IMR-90 (cell line): ENCODE measurements at regions not wholly inside any gene's neighbourhood (a gene's known extent, or its start where the extent isn't known, plus 50 kb on each side); places are given as distances from the start of the nearest gene placed in this dataset.

Experiments
- ATAC-seq: fragments of 200-7000 bp; cut with Tn5 transposase; 2 replicates; pipeline ENCODE4 v1.9.1; 2020; ENCODE audit warnings: low read depth, mild to moderate bottlenecking, moderate library complexity
- BruUV-seq: library from RNA; stranded (reverse); fragments of 400-500 nt; replicated peaks from 2 replicates; lab custom pipeline; 2021; lab: Mats Ljungman, UMichigan
- CTCF ChIA-PET: fragments of 300-600 bp; formaldehyde crosslinking; extraction: SDS; loops from one replicate; lab custom pipeline; 2021; ENCODE audit warnings: antibody characterized with exemption; lab: Yijun Ruan, JAX
- POLR2A ChIA-PET: fragments of 300-600 bp; sonication (Branson Sonifier 250); formaldehyde crosslinking; loops from one replicate; lab custom pipeline; 2022; ENCODE audit warnings: antibody characterized with exemption; ENCODE audit not compliant: unreplicated experiment; lab: Charles Lee
- DNase-seq: peaks from one replicate; pipeline ENCODE4 v3.0.0; 2013
- H2AFZ ChIP-seq: replicated peaks from 2 replicates; pipeline ENCODE3; 2013; ENCODE audit warnings: low read length, mild to moderate bottlenecking; ENCODE audit not compliant: poor library complexity
- H2AK5ac ChIP-seq: 2 replicates; pipeline ENCODE4 v1.6.1; 2013; ENCODE audit warnings: low read depth, low read length, inconsistent platforms
- H2AK9ac ChIP-seq: replicated peaks from 2 replicates; pipeline ENCODE3; 2013; ENCODE audit warnings: mild to moderate bottlenecking, low read depth, low read length, moderate library complexity; ENCODE audit not compliant: poor library complexity
- H2BK120ac ChIP-seq: 2 replicates; pipeline ENCODE4 v1.6.1; 2013; ENCODE audit warnings: low read depth, low read length, inconsistent platforms
- H2BK15ac ChIP-seq: 3 replicates; pipeline ENCODE4 v1.6.1; 2013; ENCODE audit warnings: low read depth, low read length, inconsistent platforms
- H2BK20ac ChIP-seq: 2 replicates; pipeline ENCODE4 v1.6.1; 2013; ENCODE audit warnings: low read depth, mild to moderate bottlenecking, inconsistent platforms, low read length, moderate library complexity
- H2BK5ac ChIP-seq: 2 replicates; pipeline ENCODE4 v1.6.1; 2013; ENCODE audit warnings: mild to moderate bottlenecking, low read depth, low read length, inconsistent platforms; ENCODE audit not compliant: poor library complexity, severe bottlenecking
- H3K14ac ChIP-seq: replicated peaks from 2 replicates; pipeline ENCODE4 v1.6.1; 2013; ENCODE audit warnings: low read depth, low read length, inconsistent platforms
- H3K18ac ChIP-seq: 2 replicates; pipeline ENCODE4 v1.6.1; 2013; ENCODE audit warnings: low read depth, low read length, control low read depth
- H3K23ac ChIP-seq: 2 replicates; pipeline ENCODE4 v1.6.1; 2013; ENCODE audit warnings: low read depth, low read length, inconsistent platforms
- H3K27ac ChIP-seq: 2 replicates; pipeline ENCODE4 v1.5.1; 2013; ENCODE audit warnings: mild to moderate bottlenecking, control low read depth, low read length; ENCODE audit not compliant: insufficient read depth
- H3K27me3 ChIP-seq: 2 replicates; pipeline ENCODE4 v1.6.1; 2013; ENCODE audit warnings: low read length; ENCODE audit not compliant: control insufficient read depth, insufficient read depth
- H3K36me3 ChIP-seq: 2 replicates; pipeline ENCODE4 v1.6.1; 2013; ENCODE audit warnings: low read length, mixed read lengths; ENCODE audit not compliant: control insufficient read depth, insufficient read depth
- H3K4ac ChIP-seq: 2 replicates; pipeline ENCODE4 v1.6.1; 2013; ENCODE audit warnings: low read depth, low read length, inconsistent platforms
- H3K4me1 ChIP-seq: 2 replicates; pipeline ENCODE4 v1.6.1; 2013; ENCODE audit warnings: low read length, mixed read lengths; ENCODE audit not compliant: control insufficient read depth, insufficient read depth
- H3K4me2 ChIP-seq: 2 replicates; pipeline ENCODE4 v1.6.1; 2013; ENCODE audit warnings: low read depth, mild to moderate bottlenecking, control low read depth, low read length, moderate library complexity
- H3K4me3 ChIP-seq: 2 replicates; pipeline ENCODE4 v1.5.1; 2013; ENCODE audit warnings: low read depth, mild to moderate bottlenecking, control low read depth, low read length, moderate library complexity; ENCODE audit not compliant: insufficient read depth
- H3K56ac ChIP-seq: 2 replicates; pipeline ENCODE4 v1.6.1; 2013; ENCODE audit warnings: low read length, inconsistent platforms; ENCODE audit not compliant: insufficient read depth; ENCODE audit errors: extremely low read depth
- H3K79me1 ChIP-seq, 2 experiments: 2 replicates each; pipeline ENCODE4 v1.6.1; 2013; ENCODE audit warnings: low read length in 2 of 2, inconsistent platforms in 1 of 2, low read depth in 1 of 2
- H3K9ac ChIP-seq: 2 replicates; pipeline ENCODE4 v1.6.1; 2013; ENCODE audit warnings: low read depth, low read length, control low read depth
- H3K9me1 ChIP-seq: 2 replicates; pipeline ENCODE4 v1.6.1; 2013; ENCODE audit warnings: low read length, inconsistent platforms; ENCODE audit not compliant: insufficient read depth
- H3K9me3 ChIP-seq: 2 replicates; pipeline ENCODE4 v1.6.1; 2013; ENCODE audit warnings: low read length; ENCODE audit not compliant: control insufficient read depth, insufficient read depth
- H4K20me1 ChIP-seq: 2 replicates; pipeline ENCODE4 v1.6.1; 2013; ENCODE audit warnings: low read length, inconsistent platforms; ENCODE audit not compliant: insufficient read depth
- H4K5ac ChIP-seq: 2 replicates; pipeline ENCODE4 v1.6.1; 2013; ENCODE audit warnings: mild to moderate bottlenecking, low read depth, low read length, control low read depth
- H4K8ac ChIP-seq, 2 experiments: 2 replicates each; pipeline ENCODE4 v1.6.1; 2013; ENCODE audit warnings: low read depth in 2 of 2, low read length in 2 of 2, control low read depth in 1 of 2, inconsistent platforms in 1 of 2
- H4K91ac ChIP-seq: 2 replicates; pipeline ENCODE4 v1.6.1; 2013; ENCODE audit warnings: low read depth, low read length, inconsistent platforms; ENCODE audit not compliant: insufficient read depth
- CTCF ChIP-seq: conservative IDR thresholded peaks from 2 replicates; pipeline ENCODE4 v1.5.1; 2012; ENCODE audit warnings: mild to moderate bottlenecking, low read depth, low read length, improper control_type of control experiment
- FOS ChIP-seq: fragments of 150-350 bp; IDR thresholded peaks from 2 replicates; pipeline ENCODE4 v1.6.1; 2016; ENCODE audit warnings: low read depth, low read length
- MAZ ChIP-seq: IDR thresholded peaks from 2 replicates; pipeline ENCODE4 v1.6.1; 2012; ENCODE audit warnings: low read depth, mild to moderate bottlenecking, low read length, improper control_type of control experiment, moderate library complexity, borderline replicate concordance
- RFX5 ChIP-seq: IDR thresholded peaks from 2 replicates; pipeline ENCODE4 v1.8.0; 2012; ENCODE audit warnings: low read depth, mild to moderate bottlenecking, low read length, moderate library complexity
- WGBS, 2 experiments: methylation state at CpG; one replicate each; pipeline versions ENCODE4 v1.1.5 to v1.1.7; 2013; ENCODE audit warnings: missing lambda C conversion rate in 2 of 2; ENCODE audit not compliant: insufficient read length in 1 of 2; ENCODE audit errors: extremely low coverage in 2 of 2; 5-methylcytosine and 5-hydroxymethylcytosine counted together
- dilution Hi-C: fragments of 300-500 bp; cut with HindIII; formaldehyde crosslinking; loops from one replicate; pipeline ENCODE4 v1.14.3; 2018; ENCODE audit warnings: low sequenced_read_pairs; ENCODE audit not compliant: unreplicated experiment
- in situ Hi-C: fragments of 300-500 bp; cut with MboI; formaldehyde crosslinking; loops from 3 replicates; pipeline ENCODE4 v1.14.3; 2019; ENCODE audit warnings: low sequenced_read_pairs, inconsistent platforms, mixed read lengths
- intact Hi-C: fragments of 100-400 bp; cut with micrococcal nuclease; formaldehyde crosslinking; loops from 2 replicates; pipeline ENCODE4 v1.10.0; 2022
- TF ChIP-seq, protein P1 (sequence below): fragments of 150-350 bp; IDR thresholded peaks from 2 replicates; pipeline ENCODE4 v1.6.1; 2017; ENCODE audit warnings: mild to moderate bottlenecking, antibody characterized with exemption, low read length, low read depth

DNA sequence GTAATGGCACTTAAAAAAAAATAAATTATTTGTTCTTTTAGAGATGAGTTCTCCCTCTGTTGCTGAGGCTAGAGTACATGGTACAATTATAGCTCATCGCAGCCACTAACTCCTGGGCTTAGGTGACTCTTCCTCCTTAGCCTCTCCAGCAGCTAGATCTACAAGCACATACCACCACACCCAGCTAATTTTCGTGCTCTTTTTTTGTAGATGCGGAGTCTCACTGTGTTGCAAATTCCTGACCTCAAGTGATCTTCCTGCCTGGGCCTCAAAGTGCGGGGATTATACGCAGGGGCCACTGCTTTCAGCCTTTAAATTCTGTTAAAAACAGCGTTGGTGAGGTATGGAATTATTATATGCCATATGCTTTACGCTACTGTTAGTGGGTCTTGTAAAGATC, 2034.0 kb downstream of the OLFM4 start:
- POLR2A ChIA-PET, result no interaction called here
- Histone ChIP-seq H3K79me1 (no peaks in the 10 kb centered on the region), H3K27me3 (no peaks in the 10 kb centered on the region), H2BK20ac (no peak overlapping the region), H3K27ac (no peak overlapping the region), H3K14ac (no peak overlapping the region), H3K4ac (no peak overlapping the region), H2BK15ac (no peak overlapping the region), H4K8ac (no peak overlapping the region), H3K18ac (no peak overlapping the region), H3K4me3 (no peak overlapping the region), H2AK5ac (no peak overlapping the region), H4K20me1 (no peaks in the 10 kb centered on the region), H4K91ac (no peak overlapping the region), H2BK120ac (no peak overlapping the region), H3K4me2 (no peak overlapping the region), H4K5ac (no peak overlapping the region), H3K56ac (no peak overlapping the region), H2AFZ (no peak overlapping the region), H3K23ac (no peak overlapping the region), H2AK9ac (no peak overlapping the region), H3K9me3 (peaks cover 4% of the 10 kb centered on the region; the same call in 1 of the 2 replicates), H3K9ac (no peak overlapping the region), H3K9me1 (no peaks in the 10 kb centered on the region), H3K4me1 (no peaks in the 10 kb centered on the region), H2BK5ac (no peak overlapping the region), H3K36me3 (no peaks in the 10 kb centered on the region)
- DNase-seq, result no peak
- no CpG with 5 or more reads among the region's 7 CpGs for WGBS, 2 experiments
- no TSS peak for BruUV-seq
- intact Hi-C loops (no loop called here), in situ Hi-C loops (no loop called here), dilution Hi-C loops (no loop called here)
- ATAC-seq, result no peak
- CTCF ChIA-PET, result no interaction called here
- TF ChIP-seq RFX5 (no peak), MAZ (no peak), FOS (no peak), CTCF (no peak)
- TF ChIP-seq, protein P1, sequence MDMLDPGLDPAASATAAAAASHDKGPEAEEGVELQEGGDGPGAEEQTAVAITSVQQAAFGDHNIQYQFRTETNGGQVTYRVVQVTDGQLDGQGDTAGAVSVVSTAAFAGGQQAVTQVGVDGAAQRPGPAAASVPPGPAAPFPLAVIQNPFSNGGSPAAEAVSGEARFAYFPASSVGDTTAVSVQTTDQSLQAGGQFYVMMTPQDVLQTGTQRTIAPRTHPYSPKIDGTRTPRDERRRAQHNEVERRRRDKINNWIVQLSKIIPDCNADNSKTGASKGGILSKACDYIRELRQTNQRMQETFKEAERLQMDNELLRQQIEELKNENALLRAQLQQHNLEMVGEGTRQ, result no peak
